ENCODE measurements at regions not wholly inside any gene's neighbourhood (a gene's known extent, or its start where the extent isn't known, plus 50 kb on each side); places are given as distances from the start of the nearest gene placed in this dataset.

DNA sequence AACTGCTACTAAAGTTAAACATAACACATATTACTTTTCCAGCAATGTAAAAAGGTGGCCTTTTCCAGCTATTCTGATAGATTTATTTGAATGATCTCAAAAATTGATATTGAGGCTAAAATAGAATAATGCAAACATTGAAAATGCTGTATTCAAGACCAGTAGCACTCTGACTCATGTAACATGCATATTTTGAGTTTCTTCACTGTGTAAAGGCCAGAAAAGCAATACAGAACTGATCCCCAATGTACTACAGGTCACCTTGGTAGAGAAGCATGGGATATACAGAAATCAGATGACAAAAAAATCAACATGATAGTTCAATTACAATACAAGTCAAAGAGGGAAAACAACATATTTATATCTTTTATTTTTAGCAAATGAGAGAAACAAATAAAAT lies 419.6 kb downstream of the DIPK2A start:
- TF ChIP-seq EGR1 (IDR thresholded peaks at IDR 0.05) = no peak
- no peak for TF ChIP-seq YY1 (IDR thresholded peaks at IDR 0.05; ENCODE audit: low read depth)
- TF ChIP-seq CREB1 (IDR thresholded peaks at IDR 0.05; ENCODE audit: low read depth) = no peak
- no peak for TF ChIP-seq EP300 (IDR thresholded peaks at IDR 0.05; ENCODE audit: borderline replicate concordance)
- TF ChIP-seq TCF12 (IDR thresholded peaks at IDR 0.05; ENCODE audit: low read depth) = no peak
- no peak for TF ChIP-seq TAF1 (IDR thresholded peaks at IDR 0.05; ENCODE audit: low read depth)
- TF ChIP-seq RAD21 (IDR thresholded peaks at IDR 0.05; ENCODE audit: low read depth) = no peak
- TF ChIP-seq NFIC (IDR thresholded peaks at IDR 0.05) = no peak
- no peak for TF ChIP-seq CEBPB (IDR thresholded peaks at IDR 0.05)
- no peak for TF ChIP-seq ZBTB7A (IDR thresholded peaks at IDR 0.05; ENCODE audit: low read depth)
- TF ChIP-seq, protein P1, sequence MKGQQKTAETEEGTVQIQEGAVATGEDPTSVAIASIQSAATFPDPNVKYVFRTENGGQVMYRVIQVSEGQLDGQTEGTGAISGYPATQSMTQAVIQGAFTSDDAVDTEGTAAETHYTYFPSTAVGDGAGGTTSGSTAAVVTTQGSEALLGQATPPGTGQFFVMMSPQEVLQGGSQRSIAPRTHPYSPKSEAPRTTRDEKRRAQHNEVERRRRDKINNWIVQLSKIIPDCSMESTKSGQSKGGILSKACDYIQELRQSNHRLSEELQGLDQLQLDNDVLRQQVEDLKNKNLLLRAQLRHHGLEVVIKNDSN (IDR thresholded peaks at IDR 0.05) = no peak

DNA sequence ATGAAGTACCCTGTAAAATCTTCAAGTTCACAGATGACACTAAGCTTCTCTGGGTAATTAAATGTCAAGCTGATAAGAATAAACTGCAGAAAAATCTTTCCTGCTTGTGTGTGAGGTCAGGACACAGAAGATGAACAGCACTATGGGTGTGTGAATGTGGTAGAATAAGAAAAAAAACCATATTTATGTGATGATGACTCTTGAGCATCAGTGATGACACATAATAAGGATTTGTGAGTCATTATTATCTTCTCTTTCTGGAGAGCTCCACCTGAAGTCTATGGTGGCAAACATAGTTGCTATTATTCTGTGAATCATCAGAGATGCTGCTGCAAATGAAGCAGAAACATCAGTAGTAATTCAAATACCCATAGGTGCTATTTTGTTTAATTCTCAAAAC lies 422.4 kb downstream of the DIPK2A start:
- TF ChIP-seq, protein P2, sequence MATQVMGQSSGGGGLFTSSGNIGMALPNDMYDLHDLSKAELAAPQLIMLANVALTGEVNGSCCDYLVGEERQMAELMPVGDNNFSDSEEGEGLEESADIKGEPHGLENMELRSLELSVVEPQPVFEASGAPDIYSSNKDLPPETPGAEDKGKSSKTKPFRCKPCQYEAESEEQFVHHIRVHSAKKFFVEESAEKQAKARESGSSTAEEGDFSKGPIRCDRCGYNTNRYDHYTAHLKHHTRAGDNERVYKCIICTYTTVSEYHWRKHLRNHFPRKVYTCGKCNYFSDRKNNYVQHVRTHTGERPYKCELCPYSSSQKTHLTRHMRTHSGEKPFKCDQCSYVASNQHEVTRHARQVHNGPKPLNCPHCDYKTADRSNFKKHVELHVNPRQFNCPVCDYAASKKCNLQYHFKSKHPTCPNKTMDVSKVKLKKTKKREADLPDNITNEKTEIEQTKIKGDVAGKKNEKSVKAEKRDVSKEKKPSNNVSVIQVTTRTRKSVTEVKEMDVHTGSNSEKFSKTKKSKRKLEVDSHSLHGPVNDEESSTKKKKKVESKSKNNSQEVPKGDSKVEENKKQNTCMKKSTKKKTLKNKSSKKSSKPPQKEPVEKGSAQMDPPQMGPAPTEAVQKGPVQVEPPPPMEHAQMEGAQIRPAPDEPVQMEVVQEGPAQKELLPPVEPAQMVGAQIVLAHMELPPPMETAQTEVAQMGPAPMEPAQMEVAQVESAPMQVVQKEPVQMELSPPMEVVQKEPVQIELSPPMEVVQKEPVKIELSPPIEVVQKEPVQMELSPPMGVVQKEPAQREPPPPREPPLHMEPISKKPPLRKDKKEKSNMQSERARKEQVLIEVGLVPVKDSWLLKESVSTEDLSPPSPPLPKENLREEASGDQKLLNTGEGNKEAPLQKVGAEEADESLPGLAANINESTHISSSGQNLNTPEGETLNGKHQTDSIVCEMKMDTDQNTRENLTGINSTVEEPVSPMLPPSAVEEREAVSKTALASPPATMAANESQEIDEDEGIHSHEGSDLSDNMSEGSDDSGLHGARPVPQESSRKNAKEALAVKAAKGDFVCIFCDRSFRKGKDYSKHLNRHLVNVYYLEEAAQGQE (IDR thresholded peaks at IDR 0.05; ENCODE audit: low read depth) = no peak
- TF ChIP-seq, protein P3, sequence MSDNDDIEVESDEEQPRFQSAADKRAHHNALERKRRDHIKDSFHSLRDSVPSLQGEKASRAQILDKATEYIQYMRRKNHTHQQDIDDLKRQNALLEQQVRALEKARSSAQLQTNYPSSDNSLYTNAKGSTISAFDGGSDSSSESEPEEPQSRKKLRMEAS (IDR thresholded peaks at IDR 0.05) = no peak
- no peak for TF ChIP-seq CEBPB (IDR thresholded peaks at IDR 0.05)
- TF ChIP-seq EP300 (IDR thresholded peaks at IDR 0.05; ENCODE audit: borderline replicate concordance) = no peak
- no peak for TF ChIP-seq TCF12 (IDR thresholded peaks at IDR 0.05; ENCODE audit: low read depth)
- no peak for TF ChIP-seq CREB1 (IDR thresholded peaks at IDR 0.05; ENCODE audit: low read depth)
- no peak for TF ChIP-seq NFIC (IDR thresholded peaks at IDR 0.05)
- no peak for TF ChIP-seq TEAD4 (IDR thresholded peaks at IDR 0.05)
- TF ChIP-seq ZBTB7A (IDR thresholded peaks at IDR 0.05; ENCODE audit: low read depth) = no peak
- no peak for TF ChIP-seq EGR1 (IDR thresholded peaks at IDR 0.05)
- no peak for TF ChIP-seq FOXM1 (IDR thresholded peaks at IDR 0.05; ENCODE audit: borderline replicate concordance, low read depth)
- TF ChIP-seq, protein P1 (IDR thresholded peaks at IDR 0.05) = no peak

DNA sequence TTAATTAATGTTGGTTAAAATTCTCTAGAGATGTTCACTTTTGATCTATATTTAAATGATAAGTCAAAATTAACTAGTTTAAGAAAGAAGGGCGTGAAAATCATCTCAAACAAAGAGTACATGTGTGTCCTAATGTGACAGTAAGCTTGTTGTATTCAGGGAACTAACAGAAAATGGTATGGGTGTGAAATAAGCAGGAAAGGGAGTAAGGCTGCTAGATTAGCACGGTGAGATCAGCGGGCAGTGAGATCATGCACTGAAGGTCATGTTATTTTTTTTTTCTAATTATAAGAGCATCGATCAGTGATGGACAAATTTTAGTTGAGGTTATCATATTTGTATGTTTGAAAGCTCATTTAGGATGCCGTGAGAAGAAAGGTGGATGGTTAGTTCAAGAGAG lies 430.8 kb downstream of the DIPK2A start:
- TF ChIP-seq, protein P3 (IDR thresholded peaks at IDR 0.05) = no peak
- TF ChIP-seq TAF1 (IDR thresholded peaks at IDR 0.05; ENCODE audit: low read depth) (no peak), FOXM1 (IDR thresholded peaks at IDR 0.05; ENCODE audit: borderline replicate concordance, low read depth) (no peak), CEBPB (IDR thresholded peaks at IDR 0.05) (no peak), EGR1 (IDR thresholded peaks at IDR 0.05) (no peak)
- TF ChIP-seq, protein P2 (IDR thresholded peaks at IDR 0.05; ENCODE audit: low read depth) = no peak

DNA sequence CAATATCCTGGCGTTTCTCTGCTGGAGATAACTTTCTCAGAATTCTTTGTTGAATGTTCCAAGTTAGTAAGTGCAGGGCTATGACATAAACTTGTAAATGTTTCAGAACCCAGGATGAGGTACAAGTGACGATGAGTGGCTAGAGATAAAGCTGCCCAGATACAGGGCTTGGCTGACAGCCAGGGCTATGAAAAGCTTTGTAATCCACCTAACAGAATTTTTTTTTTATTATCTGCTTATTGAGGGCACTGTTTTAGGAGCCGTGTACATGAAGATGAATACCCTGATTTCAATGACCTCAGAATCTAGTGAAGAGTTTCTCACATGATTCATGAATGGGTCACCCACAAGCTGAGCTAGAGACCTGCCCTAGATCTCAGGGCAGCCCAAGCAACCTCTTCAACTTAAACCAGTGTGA lies 431.4 kb downstream of the DIPK2A start:
- TF ChIP-seq ZBTB7A (IDR thresholded peaks at IDR 0.05; ENCODE audit: low read depth) (no peak), EP300 (IDR thresholded peaks at IDR 0.05; ENCODE audit: borderline replicate concordance) (no peak), RAD21 (IDR thresholded peaks at IDR 0.05; ENCODE audit: low read depth) (no peak), YY1 (IDR thresholded peaks at IDR 0.05; ENCODE audit: low read depth) (no peak), EGR1 (IDR thresholded peaks at IDR 0.05) (no peak), TEAD4 (IDR thresholded peaks at IDR 0.05) (no peak), TAF1 (IDR thresholded peaks at IDR 0.05; ENCODE audit: low read depth) (no peak), FOXM1 (IDR thresholded peaks at IDR 0.05; ENCODE audit: borderline replicate concordance, low read depth) (no peak), CEBPB (IDR thresholded peaks at IDR 0.05) (no peak), NFIC (IDR thresholded peaks at IDR 0.05) (no peak), TCF12 (IDR thresholded peaks at IDR 0.05; ENCODE audit: low read depth) (no peak), CREB1 (IDR thresholded peaks at IDR 0.05; ENCODE audit: low read depth) (no peak)
- TF ChIP-seq, protein P1 (IDR thresholded peaks at IDR 0.05) = no peak
- TF ChIP-seq, protein P3 (IDR thresholded peaks at IDR 0.05) = no peak
- TF ChIP-seq, protein P2 (IDR thresholded peaks at IDR 0.05; ENCODE audit: low read depth) = no peak
